ENCODE measurements at regions not wholly inside any gene's neighbourhood (a gene's known extent, or its start where the extent isn't known, plus 50 kb on each side); places are given as distances from the start of the nearest gene placed in this dataset.

- no peak for TF ChIP-seq ZZZ3 (IDR thresholded peaks at IDR 0.05; ENCODE audit: control insufficient read depth, insufficient read length, low read depth)
- TF ChIP-seq, protein P1, sequence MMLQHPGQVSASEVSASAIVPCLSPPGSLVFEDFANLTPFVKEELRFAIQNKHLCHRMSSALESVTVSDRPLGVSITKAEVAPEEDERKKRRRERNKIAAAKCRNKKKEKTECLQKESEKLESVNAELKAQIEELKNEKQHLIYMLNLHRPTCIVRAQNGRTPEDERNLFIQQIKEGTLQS (IDR thresholded peaks at IDR 0.05; ENCODE audit: borderline replicate concordance, extremely low read depth, low read depth, low read length): no peak
- TF ChIP-seq CTCF (IDR thresholded peaks at IDR 0.05 in 2 of 3, conservative IDR thresholded peaks at IDR 0.05 in 1 of 3; ENCODE audit: control insufficient read depth in 2 of 3, extremely low read depth in 1 of 3, insufficient read depth in 1 of 3, low read depth in 3 of 3, low read length in 3 of 3): no peak
- TF ChIP-seq RAD21 (IDR thresholded peaks at IDR 0.05; ENCODE audit: insufficient read depth, low read depth, low read length): no peak
- no peak for TF ChIP-seq ETV6 (conservative IDR thresholded peaks at IDR 0.05 in 1 of 2, IDR thresholded peaks at IDR 0.05 in 1 of 2; ENCODE audit: borderline replicate concordance in 1 of 2, low read depth in 1 of 2)
Measured at GRCh38 chr3:160616716-160617115, 51.3 kb upstream of the KPNA4 start.
